HG02759 (cell line): ENCODE measurements at regions not wholly inside any gene's neighbourhood (a gene's known extent, or its start where the extent isn't known, plus 50 kb on each side); places are given as distances from the start of the nearest gene placed in this dataset.
"Not testable (repeated sequence)": the region's sequence is repeated elsewhere in the genome, so short reads cannot be mapped to it uniquely, and the experiment has no call there.

Experiments
- ATAC-seq: cut with Tn5 transposase; IDR thresholded peaks from one replicate; pipeline ENCODE4 v1.9.1; 2021; ENCODE audit warnings: mild to moderate bottlenecking, moderate library complexity; ENCODE audit not compliant: unreplicated experiment

- ATAC-seq: no peak
Measured at GRCh38 chr5:166710271-166710670, 1581.2 kb upstream of the WWC1 start.

DNA sequence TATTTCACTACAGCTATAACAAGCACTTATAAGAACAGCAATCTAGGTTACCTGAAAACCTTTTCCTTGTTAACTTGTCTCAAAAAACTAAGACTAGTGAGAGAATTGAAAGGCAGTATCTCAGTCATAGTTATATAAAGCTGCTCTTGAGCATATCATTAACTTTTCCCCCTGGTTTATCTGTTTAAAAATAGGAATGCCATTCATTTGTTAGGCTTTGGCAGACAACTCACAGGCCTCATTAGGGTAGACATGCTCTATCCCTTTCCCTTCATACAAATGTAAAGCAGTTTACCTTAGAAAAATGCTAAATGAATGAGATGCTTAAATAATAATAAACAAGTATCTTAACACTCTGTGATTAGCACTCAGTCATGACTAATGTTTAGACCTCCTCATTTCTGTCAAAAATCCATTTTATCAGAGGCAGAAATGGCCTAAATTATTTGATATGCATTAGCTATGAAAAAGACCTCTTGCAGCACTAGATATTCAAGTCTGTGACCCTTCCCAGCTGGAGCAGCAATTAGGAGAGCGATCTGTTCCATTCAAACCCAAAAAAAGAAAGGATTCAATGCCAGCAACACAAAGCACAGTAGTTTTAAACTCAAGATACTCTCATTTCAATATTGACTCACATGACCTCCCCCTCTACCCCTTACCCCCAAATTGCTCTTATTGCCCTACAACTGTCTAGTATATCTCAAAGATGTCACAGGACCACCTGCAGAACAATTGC, 1578.8 kb upstream of the WWC1 start:
- ATAC-seq: no peak

DNA sequence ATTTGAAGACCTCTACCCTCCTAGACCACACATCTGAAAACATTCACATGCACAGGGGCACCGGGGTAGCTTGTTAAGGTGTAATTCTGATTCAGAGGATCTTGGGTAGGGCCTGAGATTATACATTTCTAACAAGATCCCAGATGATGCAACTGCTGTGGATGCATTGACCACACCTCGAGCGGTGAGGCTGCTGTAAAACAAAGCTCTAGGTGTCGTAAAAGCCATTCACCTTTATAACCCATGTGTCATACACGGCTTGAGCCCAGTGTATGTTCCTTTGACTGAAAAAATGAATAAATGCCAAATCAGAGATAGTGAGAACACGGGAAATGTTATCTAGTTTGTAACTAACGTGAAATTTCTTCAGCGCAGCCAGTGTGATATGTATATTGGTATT, 1578.2 kb upstream of the WWC1 start:
- ATAC-seq: no peak

DNA sequence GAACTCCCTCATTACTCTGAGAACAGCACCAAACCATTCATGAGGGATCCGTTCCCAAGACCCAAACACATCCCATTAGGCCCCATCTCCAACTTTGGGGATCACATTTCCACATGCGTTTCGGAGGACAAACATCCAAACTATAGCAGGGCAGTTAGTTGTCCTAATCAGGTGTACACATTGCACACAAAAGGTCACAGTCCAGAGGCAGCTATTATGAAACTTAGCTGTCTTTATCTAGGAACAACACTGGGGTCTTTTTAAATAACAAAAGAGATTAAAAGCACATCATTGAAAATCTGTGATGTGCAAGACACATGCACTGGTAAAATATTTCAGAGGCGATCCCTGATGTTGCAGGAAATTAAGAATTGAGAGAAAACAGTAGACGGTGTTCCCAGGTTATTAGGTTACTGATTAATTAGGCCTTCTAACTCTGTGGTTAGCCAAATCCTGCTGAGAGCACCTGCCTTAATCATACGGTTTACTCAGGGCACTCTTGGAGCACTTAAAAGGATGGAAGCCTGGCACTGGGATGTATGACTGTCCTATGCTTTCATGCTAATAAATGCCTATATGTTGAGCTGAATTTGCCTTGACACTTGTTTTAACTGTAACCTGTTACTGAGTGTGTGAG, 1574.5 kb upstream of the WWC1 start:
- ATAC-seq: no peak

DNA sequence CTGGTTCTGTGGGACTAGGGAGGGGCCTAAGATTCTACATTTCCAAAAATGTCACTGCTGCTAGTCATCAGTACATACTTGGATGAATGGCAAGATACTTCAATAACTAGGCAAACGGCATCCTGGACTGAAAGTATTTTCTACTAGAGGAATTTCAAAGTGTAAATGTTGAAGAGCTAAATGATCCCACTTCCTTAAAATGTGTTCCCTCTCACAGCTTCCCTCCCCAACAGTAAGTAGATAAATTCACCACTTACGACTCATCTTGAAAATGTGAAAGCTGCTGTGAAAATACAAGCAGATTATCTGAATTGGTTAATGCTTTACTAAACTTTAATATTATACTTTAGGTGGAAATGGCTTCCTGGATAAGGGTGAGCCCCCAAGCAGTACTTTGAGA, 1571.5 kb upstream of the WWC1 start:
- no peak for ATAC-seq

DNA sequence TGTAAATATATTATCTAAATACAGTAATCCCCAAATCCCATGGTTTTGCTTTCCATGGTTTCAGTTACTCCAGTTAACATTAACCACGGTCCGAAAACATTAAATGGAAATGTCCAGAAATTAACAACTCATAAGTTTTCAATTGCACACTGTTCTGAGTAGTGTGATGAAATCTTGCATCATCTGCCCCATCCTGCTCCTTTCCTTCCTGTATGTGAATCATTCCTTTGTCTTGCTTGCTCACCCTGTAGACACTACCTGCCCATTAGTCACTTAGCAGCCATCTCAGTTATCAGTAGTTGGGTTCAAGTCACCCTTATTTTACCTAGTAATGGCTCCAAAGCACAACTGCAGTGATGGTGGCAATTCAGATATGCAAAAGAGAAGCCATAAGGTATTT, 1568.5 kb upstream of the WWC1 start:
- ATAC-seq: no peak

GRCh38 chr5:166724284-166724683, 1567.2 kb upstream of the WWC1 start:
- ATAC-seq: no peak

- ATAC-seq: no peak
Measured at GRCh38 chr5:166725593-166725992, 1565.9 kb upstream of the WWC1 start.

DNA sequence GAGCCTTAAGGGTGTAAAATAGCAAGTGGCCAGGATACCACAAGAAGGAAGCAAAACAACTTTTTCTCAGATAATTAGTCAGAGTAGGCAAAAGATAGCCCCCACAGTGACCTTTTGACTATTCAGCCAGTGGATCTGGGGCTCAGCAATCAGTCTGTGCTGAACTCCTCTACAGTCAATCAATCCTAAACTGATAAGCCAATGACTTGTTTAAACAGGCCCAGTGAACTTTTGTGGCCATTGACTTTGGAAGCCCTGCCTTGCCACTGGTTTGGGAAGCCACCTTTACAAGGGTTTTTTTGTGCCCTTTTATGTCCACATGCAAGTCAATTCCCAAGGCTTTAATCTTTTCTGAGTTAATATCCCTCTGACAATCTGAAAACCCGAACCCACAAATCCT, 1565.0 kb upstream of the WWC1 start:
- no peak for ATAC-seq

GRCh38 chr5:166742951-166743350, 1548.5 kb upstream of the WWC1 start:
- ATAC-seq: not testable (repeated sequence)

DNA sequence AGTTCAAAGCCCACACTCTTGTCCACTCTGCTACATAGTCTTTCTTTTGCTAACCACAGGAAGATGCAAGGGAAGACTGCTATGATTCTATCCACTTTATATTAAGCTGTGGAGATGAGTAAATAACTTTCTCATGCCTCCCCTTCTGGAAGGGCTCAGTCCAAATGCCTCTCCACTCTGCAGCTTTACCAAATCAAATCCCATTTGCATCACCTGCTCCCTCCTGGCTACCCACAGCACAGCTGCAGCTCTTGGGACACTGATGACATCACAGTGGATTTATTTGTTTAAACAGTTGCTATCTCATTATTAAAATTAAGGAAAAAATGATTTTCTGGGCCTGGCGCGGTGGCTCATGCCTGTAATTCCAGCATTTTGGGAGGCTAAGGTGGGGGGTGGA, 1544.9 kb upstream of the WWC1 start:
- no peak for ATAC-seq

DNA sequence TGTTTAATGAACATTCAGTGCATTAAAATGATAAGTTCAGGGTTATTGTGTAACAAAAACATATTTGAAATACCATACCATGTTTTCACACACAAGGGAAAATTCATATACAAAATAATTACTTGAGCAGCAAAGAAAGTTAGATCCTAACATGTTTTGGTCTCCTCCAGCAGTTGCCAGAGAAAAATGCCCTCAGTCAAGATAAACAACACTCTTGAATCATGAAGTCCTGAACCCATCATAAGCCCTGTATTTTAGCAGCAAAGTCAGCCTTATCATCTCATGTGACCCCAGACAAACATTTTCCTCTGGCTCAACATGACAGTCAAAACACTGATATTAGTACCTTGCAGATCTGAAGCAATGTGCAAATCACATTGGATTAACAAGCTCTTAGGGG, 1541.1 kb upstream of the WWC1 start:
- no peak for ATAC-seq

DNA sequence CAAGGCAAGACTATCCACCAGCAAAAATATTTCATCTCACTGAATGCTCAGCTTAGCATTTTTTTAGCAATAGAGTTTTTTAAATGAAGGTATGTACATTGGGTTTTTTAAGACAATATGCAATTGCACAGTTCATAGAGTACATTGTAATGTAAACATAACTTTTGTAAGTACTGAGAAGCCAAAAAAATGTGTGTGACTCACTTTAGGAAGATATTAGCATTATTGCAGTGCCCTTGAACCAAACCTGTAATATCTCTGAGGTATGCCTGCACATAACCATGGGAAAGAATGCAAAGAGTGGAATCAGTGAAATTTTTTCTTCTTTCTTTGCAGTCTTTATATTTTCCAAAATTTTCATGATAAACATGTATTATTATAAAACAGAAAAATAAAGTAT, 1533.3 kb upstream of the WWC1 start:
- ATAC-seq: no peak

DNA sequence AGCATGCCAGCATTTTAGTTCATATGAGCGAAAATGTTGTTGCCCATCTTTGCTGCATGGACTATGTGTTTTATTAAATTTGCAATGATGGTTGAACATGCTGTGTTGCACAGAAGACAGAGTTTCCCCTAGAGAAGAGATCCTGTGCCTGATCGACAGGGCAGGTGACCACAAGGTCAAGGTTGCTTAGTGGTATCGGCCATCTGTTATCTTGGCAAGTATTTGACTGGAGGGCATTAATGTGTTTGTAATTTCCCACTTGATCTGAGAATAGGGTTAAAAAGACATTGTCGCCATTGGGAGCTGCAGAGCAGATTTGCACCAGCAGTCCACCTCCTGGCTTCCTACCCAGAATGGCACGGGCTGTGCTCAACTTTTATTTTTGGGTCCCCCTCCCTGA, 1523.6 kb upstream of the WWC1 start:
- no peak for ATAC-seq

DNA sequence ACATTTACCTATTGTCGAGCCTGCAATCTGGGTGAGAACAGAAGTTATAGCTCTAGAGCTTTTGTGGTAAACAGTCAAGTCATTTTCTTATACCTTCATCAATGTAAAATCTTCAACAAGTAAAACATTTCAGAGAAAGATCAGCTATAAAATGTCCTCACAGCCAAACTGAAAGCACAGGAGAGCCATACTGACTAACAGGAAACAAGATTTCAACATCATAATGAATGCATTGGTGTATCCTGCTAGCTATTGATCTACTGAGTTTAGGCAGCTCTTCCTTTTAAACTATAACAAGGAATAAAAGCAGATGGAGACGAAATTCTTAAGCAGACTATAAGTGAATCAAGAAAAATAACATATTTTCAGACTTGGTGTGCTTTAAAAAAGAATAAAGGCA, 1522.9 kb upstream of the WWC1 start:
- ATAC-seq: no peak

GRCh38 chr5:166772770-166773169, 1518.7 kb upstream of the WWC1 start:
- ATAC-seq: no peak

DNA sequence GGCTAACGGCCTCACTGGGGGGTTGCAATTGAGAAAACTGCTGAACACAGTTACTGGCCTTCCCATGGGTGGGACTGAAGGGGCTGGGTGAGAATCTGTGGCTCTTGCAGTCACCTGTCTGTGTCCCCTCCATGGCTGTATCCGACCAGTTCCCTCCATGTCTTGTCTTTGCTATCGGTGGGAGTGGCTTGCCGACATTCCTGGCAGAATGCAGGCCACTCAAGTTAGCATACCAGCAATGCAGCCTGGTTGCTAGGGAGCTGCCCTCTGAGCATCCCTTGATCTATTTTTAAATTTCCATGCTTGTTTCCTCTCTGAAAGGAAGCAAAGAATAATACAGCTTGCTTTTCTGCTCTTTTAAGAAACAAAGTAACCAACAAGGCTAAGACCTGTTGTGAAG, 1509.7 kb upstream of the WWC1 start:
- no peak for ATAC-seq

GRCh38 chr5:166784545-166785078, 1506.8 kb upstream of the WWC1 start:
- no peak for ATAC-seq

DNA sequence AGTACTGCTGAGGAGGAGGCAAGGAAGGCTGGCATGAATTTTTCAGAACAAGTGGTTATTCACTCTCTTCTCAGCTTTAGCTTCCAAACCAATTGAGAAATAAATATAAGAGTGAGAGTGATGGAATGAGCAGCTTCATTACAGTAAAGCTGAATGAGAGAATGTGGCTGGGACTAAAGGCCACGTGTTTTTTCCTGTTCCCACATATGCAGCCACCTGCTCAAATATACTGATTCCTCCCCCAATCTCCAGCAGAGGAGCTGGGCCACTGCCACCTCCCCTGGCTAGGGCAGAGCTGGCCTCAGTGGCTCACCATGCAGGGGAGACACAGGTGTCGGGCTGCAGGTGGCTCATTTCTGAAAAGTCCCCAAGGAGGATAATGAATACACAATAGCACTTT, 1505.3 kb upstream of the WWC1 start:
- ATAC-seq: no peak

DNA sequence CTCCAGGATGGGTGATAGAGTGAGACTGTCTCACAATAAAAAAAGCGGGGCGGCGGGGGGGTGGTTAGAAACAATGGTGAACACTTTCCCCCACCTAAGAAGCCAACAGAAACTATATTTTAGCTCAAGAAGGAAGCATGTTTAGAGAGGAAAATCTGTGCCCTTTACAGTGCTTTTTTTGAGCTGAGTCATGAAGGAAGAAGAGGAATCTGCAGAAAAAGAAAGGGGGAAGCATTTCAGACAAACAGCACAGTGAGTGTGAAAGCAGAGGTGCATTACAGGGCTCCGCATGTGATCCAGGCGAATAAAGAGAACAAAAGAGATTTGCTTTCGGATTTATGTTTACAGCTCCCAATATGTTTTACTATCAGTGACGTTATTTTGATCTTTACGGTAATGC, 1504.6 kb upstream of the WWC1 start:
- ATAC-seq: no peak

GRCh38 chr5:166788050-166788449, 1503.4 kb upstream of the WWC1 start:
- ATAC-seq: no peak

DNA sequence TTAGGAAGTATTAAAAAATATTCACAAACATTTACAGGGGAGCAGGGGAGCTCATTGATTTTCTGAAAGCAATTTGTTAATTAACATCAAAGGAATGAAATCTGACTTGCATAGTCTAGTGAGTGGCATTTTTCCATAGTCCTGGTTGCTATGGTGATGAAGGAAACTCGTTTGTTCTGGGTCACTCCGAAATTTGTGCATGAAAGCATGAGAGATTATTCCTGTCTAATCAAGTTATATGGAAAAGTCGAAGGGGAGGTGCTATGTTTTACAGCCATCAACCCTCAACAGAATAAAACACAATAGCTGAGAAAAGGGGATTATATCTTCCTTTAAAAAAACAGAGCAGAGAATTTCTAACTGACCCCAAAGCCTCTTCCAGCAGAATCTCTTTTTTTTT, 1495.7 kb upstream of the WWC1 start:
- ATAC-seq: no peak

- no peak for ATAC-seq
Measured at GRCh38 chr5:166803058-166803457, 1488.4 kb upstream of the WWC1 start.
